ENCODE measurements at regions not wholly inside any gene's neighbourhood (a gene's known extent, or its start where the extent isn't known, plus 50 kb on each side); places are given as distances from the start of the nearest gene placed in this dataset.

DNA sequence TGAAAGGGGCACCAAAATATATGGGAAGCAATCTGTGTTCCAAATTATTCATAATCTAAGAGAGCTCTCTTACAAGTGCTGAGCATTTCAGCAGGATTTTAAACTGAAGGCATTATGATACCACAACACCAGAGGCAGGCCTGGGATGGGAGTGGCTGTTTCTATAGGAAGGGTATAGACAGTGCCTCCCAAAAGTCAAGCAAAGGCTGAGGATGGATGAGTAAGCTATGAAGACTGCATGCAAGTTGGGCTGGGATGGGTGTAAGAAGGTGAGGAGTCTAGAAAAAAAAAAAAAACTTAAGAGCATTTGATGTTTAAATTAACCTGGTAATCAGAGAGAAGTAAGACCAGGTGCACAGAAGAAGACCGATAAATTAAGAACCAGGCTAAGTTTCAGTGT, 132.5 kb downstream of the OSR1 start:
- ATAC-seq: no peak
- in situ Hi-C loops (cut with HindIII; ENCODE audit: extremely low pct_ligation_motif_present, low pct_unique_long_range_greater_than_20kb) (no loop called here), intact Hi-C loops (cut with micrococcal nuclease; ENCODE audit: unreplicated experiment) (no loop called here)
- no peaks in the 10 kb centered on the region for H4K20me1 ChIP-seq (ENCODE audit: insufficient read depth, low read length)
- no peak for TF ChIP-seq NKX3-1 (CRISPR knock-in tag; IDR thresholded peaks at IDR 0.05)
- TF ChIP-seq, protein P1, sequence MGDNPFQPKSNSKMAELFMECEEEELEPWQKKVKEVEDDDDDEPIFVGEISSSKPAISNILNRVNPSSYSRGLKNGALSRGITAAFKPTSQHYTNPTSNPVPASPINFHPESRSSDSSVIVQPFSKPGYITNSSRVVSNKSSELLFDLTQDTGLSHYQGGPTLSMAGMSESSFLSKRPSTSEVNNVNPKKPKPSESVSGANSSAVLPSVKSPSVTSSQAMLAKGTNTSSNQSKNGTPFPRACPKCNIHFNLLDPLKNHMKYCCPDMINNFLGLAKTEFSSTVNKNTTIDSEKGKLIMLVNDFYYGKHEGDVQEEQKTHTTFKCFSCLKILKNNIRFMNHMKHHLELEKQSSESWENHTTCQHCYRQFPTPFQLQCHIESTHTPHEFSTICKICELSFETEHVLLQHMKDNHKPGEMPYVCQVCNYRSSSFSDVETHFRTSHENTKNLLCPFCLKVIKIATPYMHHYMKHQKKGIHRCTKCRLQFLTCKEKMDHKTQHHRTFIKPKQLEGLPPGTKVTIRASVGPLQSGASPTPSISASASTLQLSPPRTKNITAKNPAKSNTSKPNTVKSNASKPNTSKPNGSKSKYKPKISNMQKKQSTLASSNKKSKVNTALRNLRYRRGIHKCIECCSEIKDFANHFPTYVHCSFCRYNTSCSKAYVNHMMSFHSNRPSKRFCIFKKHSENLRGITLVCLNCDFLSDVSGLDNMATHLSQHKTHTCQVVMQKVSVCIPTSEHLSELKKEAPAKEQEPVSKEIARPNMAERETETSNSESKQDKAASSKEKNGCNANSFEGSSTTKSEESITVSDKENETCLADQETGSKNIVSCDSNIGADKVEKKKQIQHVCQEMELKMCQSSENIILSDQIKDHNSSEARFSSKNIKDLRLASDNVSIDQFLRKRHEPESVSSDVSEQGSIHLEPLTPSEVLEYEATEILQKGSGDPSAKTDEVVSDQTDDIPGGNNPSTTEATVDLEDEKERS (CRISPR knock-in tag; IDR thresholded peaks at IDR 0.05): no peak
- DNase-seq (ENCODE audit: low spot score): no peak
- H3K9me3 ChIP-seq (ENCODE audit: low read length): no peaks in the 10 kb centered on the region
- no peaks in the 10 kb centered on the region for H3K27me3 ChIP-seq (ENCODE audit: control insufficient read depth in 1 of 2, insufficient read depth in 2 of 2, low read length in 2 of 2)
- no peak overlapping the region for H3K4me3 ChIP-seq (replicated peaks in 1 of 3; ENCODE audit: insufficient read depth in 1 of 3, low read depth in 2 of 3, low read length in 3 of 3)
- FAIRE-seq: no peak
- ChIA-PET POLR2A (no interaction called here), CTCF (ENCODE audit: low intra/inter-chr PET ratio, low total read pairs) (no interaction called here)
- BruUV-seq (replicated peaks): no TSS peak
- H3K9ac ChIP-seq (ENCODE audit: insufficient read depth, low read depth, low read length): no peak overlapping the region
- no peak overlapping the region for H3K4me2 ChIP-seq (ENCODE audit: low read depth, low read length)
- peaks cover 22% of the 10 kb centered on the region for H3K4me1 ChIP-seq (ENCODE audit: insufficient read depth, low read length)
- WGBS (ENCODE audit: low lambda C conversion rate): 97% methylated on average over 1 of the region's 1 CpG
- H2AFZ ChIP-seq (ENCODE audit: low read length): no peak overlapping the region
- no peaks in the 10 kb centered on the region for H3K79me2 ChIP-seq (ENCODE audit: insufficient read depth, low read length)
- H3K27ac ChIP-seq (ENCODE audit: extremely low read length, insufficient read depth, low read length): no peak overlapping the region
- no peaks in the 10 kb centered on the region for H3K36me3 ChIP-seq (replicated peaks in 1 of 2; ENCODE audit: control insufficient read depth in 1 of 2, insufficient read depth in 2 of 2, low read length in 2 of 2)

DNA sequence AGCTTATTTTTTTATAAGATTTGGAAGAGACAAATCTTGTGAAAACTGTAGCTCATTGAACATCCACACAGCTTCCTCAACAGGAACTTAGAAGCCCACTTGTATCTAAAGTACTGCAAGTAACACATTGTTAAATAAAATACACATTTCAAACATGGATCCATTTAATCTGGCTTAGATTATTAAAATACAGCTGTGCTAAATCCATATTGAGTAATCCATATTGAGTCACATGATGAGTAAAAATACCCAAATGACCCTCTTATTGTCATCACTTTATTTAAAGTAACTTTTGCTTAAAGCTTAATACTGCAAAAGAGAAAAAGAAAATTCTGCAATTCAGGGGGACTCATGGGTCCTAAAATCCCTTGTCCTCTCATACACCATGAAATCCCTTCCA, 133.3 kb downstream of the OSR1 start:
- ATAC-seq (no peak), DNase-seq (ENCODE audit: low spot score) (no peak), FAIRE-seq (no peak)
- BruUV-seq (replicated peaks): no TSS peak
- ChIA-PET CTCF (ENCODE audit: low intra/inter-chr PET ratio, low total read pairs) (no interaction called here), POLR2A (no interaction called here)
- no peak overlapping the region for H3K9ac ChIP-seq (ENCODE audit: insufficient read depth, low read depth, low read length)
- no peak overlapping the region for H2AFZ ChIP-seq (ENCODE audit: low read length)
- intact Hi-C loops (cut with micrococcal nuclease; ENCODE audit: unreplicated experiment) (no loop called here), in situ Hi-C loops (cut with HindIII; ENCODE audit: extremely low pct_ligation_motif_present, low pct_unique_long_range_greater_than_20kb) (no loop called here)
- no peaks in the 10 kb centered on the region for H3K27me3 ChIP-seq (ENCODE audit: control insufficient read depth in 1 of 2, insufficient read depth in 2 of 2, low read length in 2 of 2)
- H3K4me2 ChIP-seq (ENCODE audit: low read depth, low read length): no peak overlapping the region
- no peak overlapping the region for H3K4me3 ChIP-seq (replicated peaks in 1 of 3; ENCODE audit: insufficient read depth in 1 of 3, low read depth in 2 of 3, low read length in 3 of 3)
- H3K9me3 ChIP-seq (ENCODE audit: low read length): no peaks in the 10 kb centered on the region
- no peak overlapping the region for H3K27ac ChIP-seq (ENCODE audit: extremely low read length, insufficient read depth, low read length)
- H3K4me1 ChIP-seq (ENCODE audit: insufficient read depth, low read length): peaks cover 22% of the 10 kb centered on the region
- H4K20me1 ChIP-seq (ENCODE audit: insufficient read depth, low read length): no peaks in the 10 kb centered on the region
- H3K36me3 ChIP-seq (replicated peaks in 1 of 2; ENCODE audit: control insufficient read depth in 1 of 2, insufficient read depth in 2 of 2, low read length in 2 of 2): no peaks in the 10 kb centered on the region
- no peaks in the 10 kb centered on the region for H3K79me2 ChIP-seq (ENCODE audit: insufficient read depth, low read length)
- TF ChIP-seq, protein P2, sequence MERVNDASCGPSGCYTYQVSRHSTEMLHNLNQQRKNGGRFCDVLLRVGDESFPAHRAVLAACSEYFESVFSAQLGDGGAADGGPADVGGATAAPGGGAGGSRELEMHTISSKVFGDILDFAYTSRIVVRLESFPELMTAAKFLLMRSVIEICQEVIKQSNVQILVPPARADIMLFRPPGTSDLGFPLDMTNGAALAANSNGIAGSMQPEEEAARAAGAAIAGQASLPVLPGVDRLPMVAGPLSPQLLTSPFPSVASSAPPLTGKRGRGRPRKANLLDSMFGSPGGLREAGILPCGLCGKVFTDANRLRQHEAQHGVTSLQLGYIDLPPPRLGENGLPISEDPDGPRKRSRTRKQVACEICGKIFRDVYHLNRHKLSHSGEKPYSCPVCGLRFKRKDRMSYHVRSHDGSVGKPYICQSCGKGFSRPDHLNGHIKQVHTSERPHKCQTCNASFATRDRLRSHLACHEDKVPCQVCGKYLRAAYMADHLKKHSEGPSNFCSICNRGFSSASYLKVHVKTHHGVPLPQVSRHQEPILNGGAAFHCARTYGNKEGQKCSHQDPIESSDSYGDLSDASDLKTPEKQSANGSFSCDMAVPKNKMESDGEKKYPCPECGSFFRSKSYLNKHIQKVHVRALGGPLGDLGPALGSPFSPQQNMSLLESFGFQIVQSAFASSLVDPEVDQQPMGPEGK (CRISPR knock-in tag; IDR thresholded peaks at IDR 0.05): no peak
- TF ChIP-seq, protein P3, sequence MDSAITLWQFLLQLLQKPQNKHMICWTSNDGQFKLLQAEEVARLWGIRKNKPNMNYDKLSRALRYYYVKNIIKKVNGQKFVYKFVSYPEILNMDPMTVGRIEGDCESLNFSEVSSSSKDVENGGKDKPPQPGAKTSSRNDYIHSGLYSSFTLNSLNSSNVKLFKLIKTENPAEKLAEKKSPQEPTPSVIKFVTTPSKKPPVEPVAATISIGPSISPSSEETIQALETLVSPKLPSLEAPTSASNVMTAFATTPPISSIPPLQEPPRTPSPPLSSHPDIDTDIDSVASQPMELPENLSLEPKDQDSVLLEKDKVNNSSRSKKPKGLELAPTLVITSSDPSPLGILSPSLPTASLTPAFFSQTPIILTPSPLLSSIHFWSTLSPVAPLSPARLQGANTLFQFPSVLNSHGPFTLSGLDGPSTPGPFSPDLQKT (CRISPR knock-in tag; IDR thresholded peaks at IDR 0.05; ENCODE audit: borderline replicate concordance): no peak
- TF ChIP-seq FOXM1 (CRISPR knock-in tag; IDR thresholded peaks at IDR 0.05): no peak
- no peak for TF ChIP-seq U2AF1 (optimal IDR thresholded peaks at IDR 0.05; ENCODE audit: low read depth, low read length)
- TF ChIP-seq ZNF629 (CRISPR knock-in tag; conservative IDR thresholded peaks at IDR 0.05): no peak
- TF ChIP-seq, protein P4, sequence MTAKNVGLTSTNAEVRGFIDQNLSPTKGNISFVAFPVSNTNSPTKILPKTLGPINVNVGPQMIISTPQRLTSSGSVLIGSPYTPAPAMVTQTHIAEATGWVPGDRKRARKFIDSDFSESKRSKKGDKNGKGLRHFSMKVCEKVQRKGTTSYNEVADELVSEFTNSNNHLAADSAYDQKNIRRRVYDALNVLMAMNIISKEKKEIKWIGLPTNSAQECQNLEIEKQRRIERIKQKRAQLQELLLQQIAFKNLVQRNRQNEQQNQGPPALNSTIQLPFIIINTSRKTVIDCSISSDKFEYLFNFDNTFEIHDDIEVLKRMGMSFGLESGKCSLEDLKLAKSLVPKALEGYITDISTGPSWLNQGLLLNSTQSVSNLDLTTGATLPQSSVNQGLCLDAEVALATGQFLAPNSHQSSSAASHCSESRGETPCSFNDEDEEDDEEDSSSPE (CRISPR knock-in tag; IDR thresholded peaks at IDR 0.05): no peak
- TF ChIP-seq, protein P5, sequence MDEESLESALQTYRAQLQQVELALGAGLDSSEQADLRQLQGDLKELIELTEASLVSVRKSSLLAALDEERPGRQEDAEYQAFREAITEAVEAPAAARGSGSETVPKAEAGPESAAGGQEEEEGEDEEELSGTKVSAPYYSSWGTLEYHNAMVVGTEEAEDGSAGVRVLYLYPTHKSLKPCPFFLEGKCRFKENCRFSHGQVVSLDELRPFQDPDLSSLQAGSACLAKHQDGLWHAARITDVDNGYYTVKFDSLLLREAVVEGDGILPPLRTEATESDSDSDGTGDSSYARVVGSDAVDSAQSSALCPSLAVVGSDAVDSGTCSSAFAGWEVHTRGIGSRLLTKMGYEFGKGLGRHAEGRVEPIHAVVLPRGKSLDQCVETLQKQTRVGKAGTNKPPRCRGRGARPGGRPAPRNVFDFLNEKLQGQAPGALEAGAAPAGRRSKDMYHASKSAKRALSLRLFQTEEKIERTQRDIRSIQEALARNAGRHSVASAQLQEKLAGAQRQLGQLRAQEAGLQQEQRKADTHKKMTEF (CRISPR knock-in tag; IDR thresholded peaks at IDR 0.05): no peak
